ENCODE measurements at regions not wholly inside any gene's neighbourhood (a gene's known extent, or its start where the extent isn't known, plus 50 kb on each side); places are given as distances from the start of the nearest gene placed in this dataset.

- Histone ChIP-seq H2AFZ (ENCODE audit: low read depth, low read length) (no peak overlapping the region), H3K4ac (ENCODE audit: low read depth in 1 of 2, low read length in 2 of 2) (no peak overlapping the region), H3K23ac (ENCODE audit: low read length in 2 of 2) (no peak overlapping the region), H4K8ac (ENCODE audit: low read length) (no peak overlapping the region), H3K4me1 (ENCODE audit: control insufficient read depth, insufficient read depth, low read depth, low read length) (no peaks in the 10 kb centered on the region), H2BK120ac (ENCODE audit: low read depth, low read length) (no peak overlapping the region), H4K91ac (ENCODE audit: low read length) (no peak overlapping the region), H2AK5ac (ENCODE audit: low read length, severe bottlenecking) (no peak overlapping the region), H2BK5ac (ENCODE audit: low read depth, low read length, poor library complexity, severe bottlenecking) (no peak overlapping the region), H2BK12ac (ENCODE audit: low read length in 2 of 2) (no peak overlapping the region), H3K4me2 (ENCODE audit: low read length, poor library complexity, severe bottlenecking) (no peak overlapping the region), H3K9ac (ENCODE audit: low read length) (no peak overlapping the region), H3K14ac (ENCODE audit: low read length in 2 of 2) (no peak overlapping the region), H3K36me3 (ENCODE audit: control insufficient read depth in 1 of 2, insufficient read depth in 2 of 2, low read depth in 1 of 2, low read length in 2 of 2) (no peaks in the 10 kb centered on the region), H3K18ac (ENCODE audit: low read depth in 1 of 2, low read length in 2 of 2) (no peak overlapping the region), H2BK15ac (ENCODE audit: low read depth, poor library complexity, severe bottlenecking) (no peak overlapping the region), H3K9me3 (ENCODE audit: control insufficient read depth, low read length) (no peaks in the 10 kb centered on the region), H3K4me3 (ENCODE audit: insufficient read depth in 1 of 2, low read depth in 1 of 2, low read length in 2 of 2) (no peak overlapping the region), H3K27me3 (ENCODE audit: control insufficient read depth in 1 of 2, insufficient read depth in 1 of 2, low read length in 2 of 2) (no peaks in the 10 kb centered on the region), H3K79me1 (replicated peaks; ENCODE audit: low read length, poor library complexity, severe bottlenecking) (no peaks in the 10 kb centered on the region), H3K27ac (ENCODE audit: low read length, poor library complexity, severe bottlenecking) (no peak overlapping the region)
- no peak for DNase-seq
Observed at GRCh38 chr1:233487408-233487807, 126.5 kb upstream of the KCNK1 start.

- no peak overlapping the region for H2BK12ac ChIP-seq (ENCODE audit: low read length in 2 of 2)
- no peak overlapping the region for H3K18ac ChIP-seq (ENCODE audit: low read depth in 1 of 2, low read length in 2 of 2)
- no peak overlapping the region for H4K91ac ChIP-seq (ENCODE audit: low read length)
- H3K23ac ChIP-seq (ENCODE audit: low read length in 2 of 2) = no peak overlapping the region
- no peak overlapping the region for H3K9ac ChIP-seq (ENCODE audit: low read length)
- DNase-seq = no peak
- no peak overlapping the region for H3K4me2 ChIP-seq (ENCODE audit: low read length, poor library complexity, severe bottlenecking)
- H3K4me1 ChIP-seq (ENCODE audit: control insufficient read depth, insufficient read depth, low read depth, low read length) = no peaks in the 10 kb centered on the region
- H3K4ac ChIP-seq (ENCODE audit: low read depth in 1 of 2, low read length in 2 of 2) = no peak overlapping the region
- 73% methylated on average over 4 of the region's 4 CpGs for WGBS
- H2BK5ac ChIP-seq (ENCODE audit: low read depth, low read length, poor library complexity, severe bottlenecking) = no peak overlapping the region
- no peak overlapping the region for H3K4me3 ChIP-seq (ENCODE audit: insufficient read depth in 1 of 2, low read depth in 1 of 2, low read length in 2 of 2)
- H2BK120ac ChIP-seq (ENCODE audit: low read depth, low read length) = no peak overlapping the region
- no peaks in the 10 kb centered on the region for H3K27me3 ChIP-seq (ENCODE audit: control insufficient read depth in 1 of 2, insufficient read depth in 1 of 2, low read length in 2 of 2)
- no peak overlapping the region for H3K27ac ChIP-seq (ENCODE audit: low read length, poor library complexity, severe bottlenecking)
- H3K9me3 ChIP-seq (ENCODE audit: control insufficient read depth, low read length) = no peaks in the 10 kb centered on the region
- no peak overlapping the region for H2AFZ ChIP-seq (ENCODE audit: low read depth, low read length)
- H2BK15ac ChIP-seq (ENCODE audit: low read depth, poor library complexity, severe bottlenecking) = no peak overlapping the region
- no peak overlapping the region for H3K14ac ChIP-seq (ENCODE audit: low read length in 2 of 2)
- H2AK5ac ChIP-seq (ENCODE audit: low read length, severe bottlenecking) = no peak overlapping the region
- H3K79me1 ChIP-seq (replicated peaks; ENCODE audit: low read length, poor library complexity, severe bottlenecking) = no peaks in the 10 kb centered on the region
- no peak overlapping the region for H4K8ac ChIP-seq (ENCODE audit: low read length)
- H3K36me3 ChIP-seq (ENCODE audit: control insufficient read depth in 1 of 2, insufficient read depth in 2 of 2, low read depth in 1 of 2, low read length in 2 of 2) = no peaks in the 10 kb centered on the region
Observed at GRCh38 chr1:233489411-233489810, 124.5 kb upstream of the KCNK1 start.

DNA sequence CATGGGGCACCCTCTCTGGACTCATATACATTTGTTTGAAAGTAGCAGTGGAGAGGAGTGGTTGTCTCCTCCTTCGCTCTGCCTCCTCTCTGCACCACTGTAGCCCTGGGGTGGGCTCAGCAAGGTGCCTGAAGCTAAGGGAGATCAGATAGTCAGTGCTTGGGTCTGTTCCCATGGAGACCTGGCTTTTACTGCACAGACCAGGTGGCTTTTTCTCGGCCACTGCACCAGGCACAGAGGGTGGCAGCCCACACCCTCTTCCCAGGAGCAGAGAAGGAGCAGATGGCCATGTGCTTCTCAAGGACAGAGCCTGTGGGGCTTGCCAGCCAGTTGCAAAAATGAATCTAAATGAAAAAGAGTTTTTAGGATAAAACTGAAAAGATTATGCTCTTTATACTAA lies 123.4 kb upstream of the KCNK1 start:
- H3K14ac ChIP-seq (ENCODE audit: low read length in 2 of 2) = no peak overlapping the region
- H2BK12ac ChIP-seq (ENCODE audit: low read length in 2 of 2) = no peak overlapping the region
- no peak overlapping the region for H3K4ac ChIP-seq (ENCODE audit: low read depth in 1 of 2, low read length in 2 of 2)
- H3K4me1 ChIP-seq (ENCODE audit: control insufficient read depth, insufficient read depth, low read depth, low read length) = no peaks in the 10 kb centered on the region
- no peak overlapping the region for H3K4me2 ChIP-seq (ENCODE audit: low read length, poor library complexity, severe bottlenecking)
- no peaks in the 10 kb centered on the region for H3K9me3 ChIP-seq (ENCODE audit: control insufficient read depth, low read length)
- no peak overlapping the region for H2BK15ac ChIP-seq (ENCODE audit: low read depth, poor library complexity, severe bottlenecking)
- H4K8ac ChIP-seq (ENCODE audit: low read length) = no peak overlapping the region
- H3K27me3 ChIP-seq (ENCODE audit: control insufficient read depth in 1 of 2, insufficient read depth in 1 of 2, low read length in 2 of 2) = no peaks in the 10 kb centered on the region
- H3K18ac ChIP-seq (ENCODE audit: low read depth in 1 of 2, low read length in 2 of 2) = no peak overlapping the region
- no peak overlapping the region for H3K9ac ChIP-seq (ENCODE audit: low read length)
- no peaks in the 10 kb centered on the region for H3K36me3 ChIP-seq (ENCODE audit: control insufficient read depth in 1 of 2, insufficient read depth in 2 of 2, low read depth in 1 of 2, low read length in 2 of 2)
- no peak overlapping the region for H2AFZ ChIP-seq (ENCODE audit: low read depth, low read length)
- no peak for DNase-seq
- 57% methylated on average over 2 of the region's 2 CpGs for WGBS
- no peak overlapping the region for H2BK5ac ChIP-seq (ENCODE audit: low read depth, low read length, poor library complexity, severe bottlenecking)
- H2BK120ac ChIP-seq (ENCODE audit: low read depth, low read length) = no peak overlapping the region
- no peaks in the 10 kb centered on the region for H3K79me1 ChIP-seq (replicated peaks; ENCODE audit: low read length, poor library complexity, severe bottlenecking)
- no peak overlapping the region for H2AK5ac ChIP-seq (ENCODE audit: low read length, severe bottlenecking)
- no peak overlapping the region for H4K91ac ChIP-seq (ENCODE audit: low read length)
- no peak overlapping the region for H3K4me3 ChIP-seq (ENCODE audit: insufficient read depth in 1 of 2, low read depth in 1 of 2, low read length in 2 of 2)
- H3K23ac ChIP-seq (ENCODE audit: low read length in 2 of 2) = no peak overlapping the region
- H3K27ac ChIP-seq (ENCODE audit: low read length, poor library complexity, severe bottlenecking) = no peak overlapping the region

DNA sequence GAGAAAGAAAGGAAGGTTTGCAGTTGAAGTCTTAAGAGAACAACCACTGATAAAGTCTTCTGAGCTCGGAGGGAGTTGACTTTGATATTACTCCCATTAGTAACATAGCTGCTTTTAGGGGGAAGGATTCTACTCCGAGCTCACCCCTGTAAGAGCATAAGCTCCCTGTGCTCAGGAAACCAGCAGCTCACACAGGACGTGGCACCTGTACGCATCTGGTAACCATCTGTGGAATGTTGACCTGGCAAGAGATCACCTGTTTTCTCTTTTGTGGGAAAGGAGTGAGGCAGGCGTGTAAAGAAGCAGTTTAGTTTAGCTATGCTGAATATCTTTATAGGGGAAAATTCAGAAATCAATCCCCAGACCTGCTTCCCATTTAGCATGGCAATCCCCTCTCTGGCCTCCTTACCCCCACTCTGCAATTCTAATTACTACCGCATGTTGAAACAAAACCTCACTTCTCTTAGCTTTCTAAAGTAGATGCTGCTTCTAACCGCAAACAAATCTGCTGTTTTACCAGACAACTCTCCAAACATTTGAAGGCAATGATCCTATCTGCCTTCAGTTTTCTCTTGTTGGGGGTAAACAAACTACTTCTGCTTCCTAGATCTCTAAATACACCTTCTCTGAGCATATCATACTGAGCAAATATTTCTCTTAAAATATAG lies 121.8 kb upstream of the KCNK1 start:
- no peak overlapping the region for H2AFZ ChIP-seq (ENCODE audit: low read depth, low read length)
- H3K23ac ChIP-seq (ENCODE audit: low read length in 2 of 2) = no peak overlapping the region
- H3K4me1 ChIP-seq (ENCODE audit: control insufficient read depth, insufficient read depth, low read depth, low read length) = no peaks in the 10 kb centered on the region
- no peak overlapping the region for H4K8ac ChIP-seq (ENCODE audit: low read length)
- no peak overlapping the region for H3K14ac ChIP-seq (ENCODE audit: low read length in 2 of 2)
- H3K27ac ChIP-seq (ENCODE audit: low read length, poor library complexity, severe bottlenecking) = no peak overlapping the region
- no peaks in the 10 kb centered on the region for H3K79me1 ChIP-seq (replicated peaks; ENCODE audit: low read length, poor library complexity, severe bottlenecking)
- no peak overlapping the region for H3K4me2 ChIP-seq (ENCODE audit: low read length, poor library complexity, severe bottlenecking)
- H3K36me3 ChIP-seq (ENCODE audit: control insufficient read depth in 1 of 2, insufficient read depth in 2 of 2, low read depth in 1 of 2, low read length in 2 of 2) = no peaks in the 10 kb centered on the region
- no peak overlapping the region for H4K91ac ChIP-seq (ENCODE audit: low read length)
- no peak overlapping the region for H2BK12ac ChIP-seq (ENCODE audit: low read length in 2 of 2)
- no peak overlapping the region for H3K4me3 ChIP-seq (ENCODE audit: insufficient read depth in 1 of 2, low read depth in 1 of 2, low read length in 2 of 2)
- no peaks in the 10 kb centered on the region for H3K27me3 ChIP-seq (ENCODE audit: control insufficient read depth in 1 of 2, insufficient read depth in 1 of 2, low read length in 2 of 2)
- H3K9ac ChIP-seq (ENCODE audit: low read length) = no peak overlapping the region
- H2BK120ac ChIP-seq (ENCODE audit: low read depth, low read length) = no peak overlapping the region
- H3K4ac ChIP-seq (ENCODE audit: low read depth in 1 of 2, low read length in 2 of 2) = no peak overlapping the region
- H2BK15ac ChIP-seq (ENCODE audit: low read depth, poor library complexity, severe bottlenecking) = no peak overlapping the region
- H3K18ac ChIP-seq (ENCODE audit: low read depth in 1 of 2, low read length in 2 of 2) = no peak overlapping the region
- DNase-seq = no peak
- H2AK5ac ChIP-seq (ENCODE audit: low read length, severe bottlenecking) = no peak overlapping the region
- 71% methylated on average over 6 of the region's 7 CpGs for WGBS
- no peaks in the 10 kb centered on the region for H3K9me3 ChIP-seq (ENCODE audit: control insufficient read depth, low read length)
- no peak overlapping the region for H2BK5ac ChIP-seq (ENCODE audit: low read depth, low read length, poor library complexity, severe bottlenecking)

Data from mesenchymal stem cell (in vitro differentiated cells and primary cell).